ENCODE measurements at regions not wholly inside any gene's neighbourhood (a gene's known extent, or its start where the extent isn't known, plus 50 kb on each side); places are given as distances from the start of the nearest gene placed in this dataset.

DNA sequence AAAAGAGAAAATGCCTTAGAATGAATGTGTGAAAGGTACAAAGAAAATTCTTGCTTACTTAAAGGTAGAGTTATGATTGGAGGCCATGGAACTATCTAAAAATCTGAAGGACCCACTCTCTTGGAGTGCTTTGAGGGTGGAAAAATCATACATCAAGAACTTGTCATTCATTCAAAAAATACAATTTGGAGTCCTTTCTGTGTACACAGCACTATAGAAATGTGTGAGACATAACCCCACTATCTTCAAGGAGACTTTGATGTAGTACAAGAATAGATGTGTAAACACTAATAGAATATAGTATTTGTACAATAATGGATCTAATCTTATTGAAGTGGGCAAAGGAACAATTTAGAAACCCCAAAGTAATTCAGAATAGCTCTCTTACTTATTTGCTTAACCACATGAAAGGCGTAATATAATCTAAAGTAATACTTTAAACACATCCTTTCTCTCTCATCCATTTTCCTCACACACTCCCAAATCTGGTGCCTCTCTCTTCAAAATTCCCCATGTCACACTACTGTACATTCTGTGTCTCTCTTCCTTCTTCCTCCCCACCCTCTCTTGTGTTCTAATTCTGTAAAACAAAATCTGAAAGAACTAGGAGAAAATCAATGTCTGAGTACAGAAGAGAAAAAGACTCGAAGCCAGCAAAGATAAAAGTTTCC is 166.7 kb downstream of the DNAJB9 start:
- Histone ChIP-seq H3K4me3 (ENCODE audit: low read length) (no peak overlapping the region), H4K20me1 (ENCODE audit: control insufficient read depth, insufficient read depth, low read depth, low read length) (no peaks in the 10 kb centered on the region; the same call in 1 of the 2 replicates), H3F3A (ENCODE audit: control insufficient read depth, insufficient read depth) (no peaks in the 10 kb centered on the region), H3K27ac (ENCODE audit: low read depth, low read length) (no peak overlapping the region), H3K4me1 (ENCODE audit: control insufficient read depth, low read length) (no peaks in the 10 kb centered on the region), H3K9me3 (ENCODE audit: control insufficient read depth, insufficient read depth, low read length) (no peaks in the 10 kb centered on the region), H3K27me3 (ENCODE audit: control insufficient read depth, low read length) (peaks cover 13% of the 10 kb centered on the region), H3K9me2 (replicated peaks; ENCODE audit: control insufficient read depth, low read length) (0 out of 2 replicates have a peak, but pooled peaks cover 3% of the 10 kb centered on the region), H3K79me2 (ENCODE audit: control insufficient read depth, low read length) (no peaks in the 10 kb centered on the region), H3K4me2 (ENCODE audit: low read length) (no peak overlapping the region), H3K36me3 (ENCODE audit: control insufficient read depth, low read length) (no peaks in the 10 kb centered on the region)
- TF ChIP-seq CTCF (IDR thresholded peaks at IDR 0.05; ENCODE audit: low read depth, low read length, poor library complexity, severe bottlenecking): no peak
- no peak for TF ChIP-seq EZH2phosphoT487 (IDR thresholded peaks at IDR 0.05; ENCODE audit: borderline replicate concordance, low read length)

GRCh38 chr7:108770981-108771745 is 201.5 kb downstream of the DNAJB9 start:
- no peak for TF ChIP-seq CTCF (IDR thresholded peaks at IDR 0.05; ENCODE audit: low read depth, low read length, poor library complexity, severe bottlenecking)

GRCh38 chr7:108771853-108772252 is 202.2 kb downstream of the DNAJB9 start:
- H3K9me3 ChIP-seq (ENCODE audit: control insufficient read depth, insufficient read depth, low read length): no peaks in the 10 kb centered on the region
- H3K4me1 ChIP-seq (ENCODE audit: control insufficient read depth, low read length): no peaks in the 10 kb centered on the region
- no peak for TF ChIP-seq EZH2phosphoT487 (IDR thresholded peaks at IDR 0.05; ENCODE audit: borderline replicate concordance, low read length)
- no peak for TF ChIP-seq CTCF (IDR thresholded peaks at IDR 0.05; ENCODE audit: low read depth, low read length, poor library complexity, severe bottlenecking)
- no peaks in the 10 kb centered on the region for H3F3A ChIP-seq (ENCODE audit: control insufficient read depth, insufficient read depth)
- no peaks in the 10 kb centered on the region for H3K79me2 ChIP-seq (ENCODE audit: control insufficient read depth, low read length)
- no peaks in the 10 kb centered on the region for H3K36me3 ChIP-seq (ENCODE audit: control insufficient read depth, low read length)
- no peak overlapping the region for H3K4me3 ChIP-seq (ENCODE audit: low read length)
- H3K27me3 ChIP-seq (ENCODE audit: control insufficient read depth, low read length): 0 out of 2 replicates have a peak, but pooled peaks cover 3% of the 10 kb centered on the region
- no peak overlapping the region for H3K27ac ChIP-seq (ENCODE audit: low read depth, low read length)
- no peaks in the 10 kb centered on the region for H4K20me1 ChIP-seq (ENCODE audit: control insufficient read depth, insufficient read depth, low read depth, low read length)
- no peak overlapping the region for H3K4me2 ChIP-seq (ENCODE audit: low read length)
- no peaks in the 10 kb centered on the region for H3K9me2 ChIP-seq (replicated peaks; ENCODE audit: control insufficient read depth, low read length)

More at GRCh38 chr7:108770981-108771745, 201.5 kb downstream of the DNAJB9 start:
- H3K79me2 ChIP-seq (ENCODE audit: control insufficient read depth, low read length): no peaks in the 10 kb centered on the region
- H3K4me3 ChIP-seq (ENCODE audit: low read length): no peak overlapping the region
- H3K36me3 ChIP-seq (ENCODE audit: control insufficient read depth, low read length): no peaks in the 10 kb centered on the region
- H3F3A ChIP-seq (ENCODE audit: control insufficient read depth, insufficient read depth): no peaks in the 10 kb centered on the region
- no peaks in the 10 kb centered on the region for H3K9me2 ChIP-seq (replicated peaks; ENCODE audit: control insufficient read depth, low read length)
- 0 out of 2 replicates have a peak, but pooled peaks cover 3% of the 10 kb centered on the region for H3K27me3 ChIP-seq (ENCODE audit: control insufficient read depth, low read length)
- no peaks in the 10 kb centered on the region for H3K4me1 ChIP-seq (ENCODE audit: control insufficient read depth, low read length)
- no peak overlapping the region for H3K27ac ChIP-seq (ENCODE audit: low read depth, low read length)
- no peaks in the 10 kb centered on the region for H4K20me1 ChIP-seq (ENCODE audit: control insufficient read depth, insufficient read depth, low read depth, low read length)
- H3K9me3 ChIP-seq (ENCODE audit: control insufficient read depth, insufficient read depth, low read length): no peaks in the 10 kb centered on the region
- H3K4me2 ChIP-seq (ENCODE audit: low read length): no peak overlapping the region
